ENCODE measurements at regions not wholly inside any gene's neighbourhood (a gene's known extent, or its start where the extent isn't known, plus 50 kb on each side); places are given as distances from the start of the nearest gene placed in this dataset.

DNA sequence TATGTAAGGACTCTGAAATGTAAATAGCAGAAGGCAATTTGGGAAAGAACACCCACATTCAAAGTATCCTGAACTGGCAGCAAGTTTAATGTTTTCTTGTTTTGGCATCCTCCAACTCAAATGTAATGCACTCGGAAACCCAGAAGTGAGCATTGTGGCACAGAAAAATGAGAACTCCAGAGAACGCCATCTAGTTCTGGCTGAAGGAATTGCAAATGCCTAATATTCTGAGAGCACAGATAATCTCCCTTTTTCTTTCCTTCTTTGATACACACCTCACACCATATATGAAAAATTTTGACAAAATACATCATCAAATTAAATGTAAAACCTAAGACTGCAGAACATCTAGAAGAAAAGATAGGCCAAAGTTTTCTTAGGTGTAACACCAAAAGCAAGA lies 52.1 kb downstream of the PWWP3B start:
- no peaks in the 10 kb centered on the region for H3K9me3 ChIP-seq
- no peak overlapping the region for H3K4me3 ChIP-seq
- 40% methylated on average over 2 of the region's 2 CpGs for WGBS
- H3K27ac ChIP-seq: no peak overlapping the region
- DNase-seq (ENCODE audit: low spot score): no peak
- no peaks in the 10 kb centered on the region for H3K27me3 ChIP-seq (replicated peaks; ENCODE audit: insufficient read depth)
- TF ChIP-seq POLR2AphosphoS5 (IDR thresholded peaks at IDR 0.05) (no peak), POLR2A (IDR thresholded peaks at IDR 0.05) (no peak)
- TF ChIP-seq, protein P1, sequence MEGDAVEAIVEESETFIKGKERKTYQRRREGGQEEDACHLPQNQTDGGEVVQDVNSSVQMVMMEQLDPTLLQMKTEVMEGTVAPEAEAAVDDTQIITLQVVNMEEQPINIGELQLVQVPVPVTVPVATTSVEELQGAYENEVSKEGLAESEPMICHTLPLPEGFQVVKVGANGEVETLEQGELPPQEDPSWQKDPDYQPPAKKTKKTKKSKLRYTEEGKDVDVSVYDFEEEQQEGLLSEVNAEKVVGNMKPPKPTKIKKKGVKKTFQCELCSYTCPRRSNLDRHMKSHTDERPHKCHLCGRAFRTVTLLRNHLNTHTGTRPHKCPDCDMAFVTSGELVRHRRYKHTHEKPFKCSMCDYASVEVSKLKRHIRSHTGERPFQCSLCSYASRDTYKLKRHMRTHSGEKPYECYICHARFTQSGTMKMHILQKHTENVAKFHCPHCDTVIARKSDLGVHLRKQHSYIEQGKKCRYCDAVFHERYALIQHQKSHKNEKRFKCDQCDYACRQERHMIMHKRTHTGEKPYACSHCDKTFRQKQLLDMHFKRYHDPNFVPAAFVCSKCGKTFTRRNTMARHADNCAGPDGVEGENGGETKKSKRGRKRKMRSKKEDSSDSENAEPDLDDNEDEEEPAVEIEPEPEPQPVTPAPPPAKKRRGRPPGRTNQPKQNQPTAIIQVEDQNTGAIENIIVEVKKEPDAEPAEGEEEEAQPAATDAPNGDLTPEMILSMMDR (IDR thresholded peaks at IDR 0.05): no peak
- H3K36me3 ChIP-seq: no peaks in the 10 kb centered on the region
- intact Hi-C loops (cut with DNase I): no loop called here
- H3K4me1 ChIP-seq (replicated peaks): no peaks in the 10 kb centered on the region

DNA sequence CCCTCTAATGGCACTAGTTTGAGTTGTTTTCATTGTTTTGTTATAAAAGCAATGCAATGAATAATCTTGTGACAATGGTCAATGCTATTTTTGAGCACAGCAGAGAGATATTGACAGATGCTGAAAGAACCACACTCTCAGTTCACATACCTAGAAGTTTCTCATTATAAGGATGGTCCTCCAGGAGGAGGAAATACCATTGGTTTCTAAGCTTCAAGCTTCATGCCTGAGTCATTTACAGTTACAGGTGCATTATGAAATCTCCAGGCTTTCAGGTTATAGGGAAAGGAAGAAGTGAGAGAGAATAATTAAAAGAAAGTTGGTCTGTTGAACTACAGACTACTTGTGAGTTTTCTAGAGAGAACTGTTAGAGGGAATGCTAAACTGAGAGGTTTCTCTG lies 75.3 kb downstream of the PWWP3B start:
- no peaks in the 10 kb centered on the region for H3K36me3 ChIP-seq
- H3K9me3 ChIP-seq: no peaks in the 10 kb centered on the region
- intact Hi-C loops (cut with DNase I): no loop called here
- TF ChIP-seq, protein P1 (IDR thresholded peaks at IDR 0.05): no peak
- TF ChIP-seq POLR2A (IDR thresholded peaks at IDR 0.05) (no peak), POLR2AphosphoS5 (IDR thresholded peaks at IDR 0.05) (no peak)
- H3K27me3 ChIP-seq (replicated peaks; ENCODE audit: insufficient read depth): no peaks in the 10 kb centered on the region
- no peak overlapping the region for H3K4me3 ChIP-seq
- no peak overlapping the region for H3K27ac ChIP-seq
- no peaks in the 10 kb centered on the region for H3K4me1 ChIP-seq (replicated peaks)
- no peak for DNase-seq (ENCODE audit: low spot score)

DNA sequence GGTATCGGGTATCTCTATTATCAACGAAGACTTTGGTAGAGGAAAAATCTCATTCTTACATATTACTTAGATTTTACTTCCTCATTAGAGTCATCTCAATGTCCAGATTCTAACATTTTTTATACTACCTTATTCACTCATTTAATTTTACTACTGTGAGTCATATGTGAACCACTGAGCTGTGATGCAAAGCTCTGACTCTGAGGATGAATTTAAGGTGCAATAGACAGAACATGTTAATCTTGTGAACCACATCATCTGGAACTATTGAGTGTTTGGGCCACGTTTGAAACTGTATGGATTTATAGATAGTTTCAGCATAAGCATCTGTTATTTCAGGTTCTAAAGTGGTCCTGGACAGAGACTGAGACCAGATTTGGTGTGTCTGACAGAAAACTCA lies 78.4 kb downstream of the PWWP3B start:
- Histone ChIP-seq H3K27ac (no peak overlapping the region), H3K4me1 (replicated peaks) (no peaks in the 10 kb centered on the region), H3K9me3 (no peaks in the 10 kb centered on the region), H3K4me3 (no peak overlapping the region), H3K27me3 (replicated peaks; ENCODE audit: insufficient read depth) (no peaks in the 10 kb centered on the region), H3K36me3 (no peaks in the 10 kb centered on the region)
- TF ChIP-seq, protein P1 (IDR thresholded peaks at IDR 0.05): no peak
- TF ChIP-seq POLR2AphosphoS5 (IDR thresholded peaks at IDR 0.05) (no peak), POLR2A (IDR thresholded peaks at IDR 0.05) (no peak)
- WGBS: 76% methylated on average over 3 of the region's 3 CpGs
- no peak for DNase-seq (ENCODE audit: low spot score)
- intact Hi-C loops (cut with DNase I): no loop called here

DNA sequence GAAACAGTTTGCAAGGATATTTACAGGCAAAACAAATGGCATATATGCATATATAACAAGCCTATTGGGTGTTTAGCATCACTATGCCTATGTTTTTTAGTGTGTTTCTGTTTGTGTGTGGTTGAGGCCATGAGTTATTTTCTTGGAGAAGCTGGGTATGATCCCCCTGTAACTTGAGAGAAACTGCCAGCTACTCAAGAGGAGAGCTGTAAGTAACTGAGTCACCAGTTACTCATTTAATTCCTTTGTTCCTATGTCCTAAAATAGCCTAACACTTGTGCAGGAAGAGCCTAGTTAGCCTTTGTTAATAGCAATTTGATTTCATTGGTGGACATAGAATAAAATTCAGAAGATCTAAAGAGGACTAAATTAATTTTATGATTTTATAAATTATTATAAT lies 79.1 kb downstream of the PWWP3B start:
- Histone ChIP-seq H3K4me1 (replicated peaks) (no peaks in the 10 kb centered on the region), H3K27ac (no peak overlapping the region), H3K36me3 (no peaks in the 10 kb centered on the region), H3K27me3 (replicated peaks; ENCODE audit: insufficient read depth) (no peaks in the 10 kb centered on the region), H3K4me3 (no peak overlapping the region), H3K9me3 (no peaks in the 10 kb centered on the region)
- DNase-seq (ENCODE audit: low spot score): no peak
- TF ChIP-seq POLR2AphosphoS5 (IDR thresholded peaks at IDR 0.05) (no peak), POLR2A (IDR thresholded peaks at IDR 0.05) (no peak)
- TF ChIP-seq, protein P1 (IDR thresholded peaks at IDR 0.05): no peak
- intact Hi-C loops (cut with DNase I): no loop called here

DNA sequence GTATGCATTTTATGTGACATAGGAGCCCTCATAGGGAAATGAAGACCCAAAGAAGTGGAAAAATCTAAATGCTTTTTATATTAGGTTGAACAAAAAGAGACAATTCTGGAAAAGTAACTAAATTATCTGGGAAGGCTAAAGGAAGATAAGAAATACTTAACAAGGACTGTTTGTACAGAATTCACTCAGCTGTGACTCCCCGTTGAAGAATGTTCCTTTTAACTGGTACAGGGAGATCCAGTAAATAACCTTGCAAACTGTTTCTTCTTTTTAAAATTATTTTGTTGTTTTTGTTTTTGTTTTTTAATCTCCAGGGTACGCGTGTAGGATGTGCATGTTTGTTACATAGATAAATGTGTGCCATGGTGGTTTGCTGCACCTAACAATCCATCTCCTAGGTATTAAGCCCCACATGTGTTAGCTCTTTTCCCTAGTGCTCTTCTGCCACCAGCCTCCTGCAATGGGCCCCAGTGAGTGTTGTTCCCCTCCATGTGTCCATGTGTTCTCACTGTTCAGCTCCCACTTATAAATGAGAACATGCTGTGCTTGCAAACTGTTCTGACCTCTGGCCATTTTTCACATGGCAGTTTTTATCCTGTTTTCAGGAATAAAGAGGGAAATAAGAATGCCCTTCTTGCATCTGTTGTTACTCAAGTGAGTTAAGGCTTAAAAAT lies 81.7 kb downstream of the PWWP3B start:
- no peak for TF ChIP-seq POLR2AphosphoS5 (IDR thresholded peaks at IDR 0.05)
- TF ChIP-seq, protein P1 (IDR thresholded peaks at IDR 0.05): no peak
- TF ChIP-seq POLR2A (IDR thresholded peaks at IDR 0.05): no peak
- Histone ChIP-seq H3K4me3 (no peak overlapping the region), H3K27ac (no peak overlapping the region), H3K27me3 (replicated peaks; ENCODE audit: insufficient read depth) (no peaks in the 10 kb centered on the region), H3K9me3 (no peaks in the 10 kb centered on the region), H3K36me3 (no peaks in the 10 kb centered on the region), H3K4me1 (replicated peaks) (no peaks in the 10 kb centered on the region)
- no peak for DNase-seq (ENCODE audit: low spot score)
- WGBS: 33% methylated on average over 3 of the region's 3 CpGs
- intact Hi-C loops (cut with DNase I): no loop called here
